ENCODE measurements at regions not wholly inside any gene's neighbourhood (a gene's known extent, or its start where the extent isn't known, plus 50 kb on each side); places are given as distances from the start of the nearest gene placed in this dataset.
A peak's percentile ranks its signal among the peaks of the same experiment; 100 is the strongest.
"Not testable (repeated sequence)": the region's sequence is repeated elsewhere in the genome, so short reads cannot be mapped to it uniquely, and the experiment has no call there.

DNA sequence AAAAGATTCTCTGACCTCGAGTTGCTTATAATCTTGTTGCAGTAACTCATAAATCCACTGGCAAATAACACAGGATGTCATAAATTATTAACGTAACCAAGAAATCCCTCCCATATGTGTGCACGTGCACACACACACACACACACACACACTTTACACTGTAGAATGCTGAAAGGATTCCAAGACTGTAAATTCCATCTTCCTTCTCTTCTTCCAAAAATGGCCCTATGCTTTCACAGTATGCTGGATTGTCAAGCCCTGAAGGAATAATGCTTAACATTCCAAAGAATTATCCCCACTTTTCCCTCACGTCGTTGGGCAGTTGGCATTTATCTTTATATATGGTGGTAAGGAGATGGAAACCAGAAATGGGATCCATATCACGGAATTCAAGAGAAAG, 117.5 kb upstream of the CRIM1 start:
- DNase-seq (ENCODE audit: low read depth in 2 of 3, low spot score in 2 of 3), result no peak

DNA sequence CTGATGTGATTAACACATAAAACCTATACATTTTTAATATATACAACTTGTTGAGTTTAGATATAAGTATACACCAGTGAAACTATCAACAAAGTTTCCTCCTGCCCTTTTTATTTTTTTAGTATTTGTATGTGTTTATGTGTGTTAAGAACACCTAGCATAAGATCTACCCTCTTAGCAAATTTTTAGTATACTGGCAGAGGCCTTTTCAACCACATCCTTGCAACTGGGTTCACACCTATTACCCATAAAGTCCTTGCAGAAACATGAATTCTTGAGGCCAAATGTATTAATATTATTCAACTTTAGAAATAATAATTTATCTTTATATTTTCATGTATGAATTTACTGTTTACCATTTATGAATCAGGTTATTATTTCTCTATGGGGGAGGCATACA, 119.7 kb upstream of the CRIM1 start:
- no peak for DNase-seq (ENCODE audit: low read depth in 2 of 3, low spot score in 2 of 3)

DNA sequence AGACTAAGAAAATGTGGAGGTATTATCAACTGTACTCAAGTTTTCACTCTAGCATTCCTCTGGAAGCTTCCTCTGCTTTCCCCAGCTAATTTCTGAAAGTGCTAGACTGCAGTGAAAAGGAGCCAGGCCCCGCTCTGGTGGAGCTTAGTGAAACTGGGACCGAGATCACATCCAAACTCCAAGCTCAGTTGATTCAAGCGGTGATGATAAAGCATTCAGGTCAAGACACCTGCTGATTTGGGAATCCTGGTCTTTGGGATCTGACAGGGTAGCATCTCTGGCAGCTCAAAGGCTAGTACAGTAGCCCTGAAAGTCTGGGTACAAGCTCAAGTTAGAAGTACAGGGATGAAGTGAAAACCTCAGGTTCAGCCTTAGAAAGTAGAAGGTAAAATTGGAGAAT, 120.2 kb upstream of the CRIM1 start:
- no peak for DNase-seq (ENCODE audit: low read depth in 2 of 3, low spot score in 2 of 3)

DNA sequence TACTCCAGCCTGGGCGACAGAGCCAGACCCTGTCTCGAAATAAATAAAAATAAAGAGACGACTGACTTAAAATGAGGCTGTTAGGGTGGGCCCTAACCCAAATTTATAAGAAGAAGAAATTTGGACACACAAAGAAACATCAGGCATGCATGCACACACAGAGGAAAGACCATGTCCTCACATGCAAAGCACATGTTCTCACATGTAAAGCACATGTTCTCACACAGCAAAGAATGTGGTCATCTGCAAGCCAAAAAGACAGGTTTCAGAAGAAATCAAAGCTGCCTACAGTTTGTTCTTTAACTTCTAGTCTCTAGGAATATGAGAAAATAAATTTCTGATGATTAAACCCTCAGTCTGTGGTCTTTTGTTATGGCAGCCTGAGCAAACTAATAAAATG, 132.3 kb upstream of the CRIM1 start:
- DNase-seq (ENCODE audit: low read depth in 2 of 3, low spot score in 2 of 3), result no peak

DNA sequence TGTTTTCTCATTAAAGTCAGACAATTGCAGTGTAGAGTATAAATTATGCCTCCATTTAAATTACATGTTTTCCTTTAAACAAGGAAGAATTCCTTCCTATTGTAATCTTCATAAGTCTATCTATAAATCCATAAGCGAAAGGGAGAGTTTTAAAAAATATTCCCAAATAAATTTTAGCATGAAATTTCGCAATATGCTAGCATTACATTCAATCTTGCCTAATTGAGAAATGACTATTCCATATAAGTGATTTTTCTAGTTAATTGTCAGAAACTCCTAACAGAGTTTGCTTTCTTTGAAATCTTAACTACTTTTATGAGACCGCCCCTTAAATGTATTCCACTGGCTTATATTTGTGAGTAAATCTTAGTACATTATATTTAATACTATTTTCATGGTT, 133.1 kb upstream of the CRIM1 start:
- DNase-seq (ENCODE audit: low read depth in 2 of 3, low spot score in 2 of 3), result no peak

DNA sequence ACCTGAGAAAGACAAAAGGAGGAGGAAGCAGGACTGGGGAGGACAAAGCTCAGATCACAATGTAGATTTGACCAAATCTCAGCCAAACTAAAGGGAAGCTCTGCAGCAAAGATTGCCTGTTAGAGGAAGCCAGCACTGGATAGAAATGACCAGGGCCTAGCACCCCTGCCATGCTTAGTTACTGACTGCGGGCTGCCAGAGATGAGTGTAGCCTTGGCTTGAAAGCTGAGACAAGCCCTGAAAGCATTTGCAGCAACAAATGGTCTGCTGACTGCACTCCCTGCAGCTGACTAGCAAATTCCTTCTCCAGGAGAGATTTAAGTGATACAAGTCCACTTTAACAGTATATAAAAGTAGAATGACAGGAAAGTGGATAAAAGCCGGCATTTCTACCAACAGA, 140.9 kb upstream of the CRIM1 start:
- DNase-seq (ENCODE audit: low read depth in 2 of 3, low spot score in 2 of 3), result no peak

DNA sequence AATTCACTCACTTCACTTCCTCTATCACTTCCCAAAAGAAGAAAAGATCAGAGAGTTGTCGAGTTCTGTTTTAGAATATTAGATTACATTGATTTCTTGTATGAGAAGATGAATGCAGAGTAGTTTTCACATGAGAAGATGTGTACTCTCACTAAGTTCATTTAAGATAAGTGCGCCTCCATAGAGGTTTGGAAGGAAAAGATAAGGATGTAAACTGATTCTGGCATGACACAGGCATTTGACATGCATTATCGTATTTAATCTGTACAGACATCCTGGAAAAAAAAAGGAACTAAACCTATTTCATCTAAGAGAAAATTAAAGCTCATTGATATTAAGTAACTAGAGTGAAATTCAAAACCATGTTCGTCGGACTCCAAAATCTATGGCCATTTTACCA, 152.2 kb upstream of the CRIM1 start:
- DNase-seq (ENCODE audit: low read depth in 2 of 3, low spot score in 2 of 3), result peak in 2 of 3 donors; percentile 5 to 38

DNA sequence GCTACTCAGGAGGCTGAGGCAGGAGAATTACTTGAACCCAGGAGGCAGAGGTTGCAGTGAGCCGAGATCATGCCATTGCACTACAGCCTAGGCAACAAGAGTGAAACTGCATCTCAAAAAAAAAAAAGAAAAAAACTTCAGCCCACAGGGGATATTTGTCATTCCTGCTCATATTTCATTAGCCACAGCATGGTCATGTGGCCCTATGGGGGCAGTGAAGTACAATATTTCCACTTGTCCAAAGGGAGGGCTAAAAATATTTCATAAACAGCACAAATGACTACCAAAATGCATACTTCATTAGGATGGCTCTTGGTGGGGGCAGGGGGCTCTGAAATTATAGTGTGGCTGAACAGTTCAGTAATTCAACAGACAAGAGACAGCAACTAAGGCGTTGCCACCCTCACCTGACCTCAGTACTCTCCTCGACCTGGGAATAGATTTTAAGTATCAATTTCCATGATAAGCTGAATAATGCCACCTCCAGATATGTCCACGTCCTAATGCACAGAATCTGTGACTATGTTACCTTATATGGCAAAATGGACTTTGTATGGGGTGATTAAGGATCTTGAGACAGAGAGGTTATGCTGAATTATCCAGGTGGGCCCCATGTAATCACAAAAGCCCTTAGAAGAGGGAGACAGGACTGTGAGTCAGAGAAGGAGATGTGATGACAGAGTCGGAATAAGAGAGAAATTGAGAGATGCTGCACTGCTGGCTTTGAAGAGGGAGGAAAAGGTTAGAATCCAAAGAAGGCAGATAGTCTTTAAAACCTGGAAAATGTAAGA, 158.2 kb upstream of the CRIM1 start:
- DNase-seq (ENCODE audit: low read depth in 2 of 3, low spot score in 2 of 3), result no peak

DNA sequence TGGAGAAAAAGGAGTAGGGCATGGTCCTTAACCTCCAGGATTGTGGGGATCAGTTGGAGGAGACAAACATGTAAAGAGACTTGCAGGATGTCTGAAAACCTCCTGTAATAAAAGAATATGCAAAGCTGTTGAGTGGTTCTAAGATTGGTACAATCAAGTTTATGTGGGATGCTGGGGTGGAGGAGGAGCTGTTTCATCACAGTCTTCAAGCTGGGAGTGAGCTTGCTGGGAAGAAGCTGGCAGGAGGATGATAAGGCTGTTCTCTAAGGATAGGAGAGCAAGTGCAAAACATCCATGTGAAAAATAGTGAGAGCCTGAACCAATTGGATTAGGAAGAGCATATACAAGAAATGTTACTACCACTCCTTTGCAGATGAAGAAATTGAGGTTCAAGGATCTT, 161.9 kb upstream of the CRIM1 start:
- no peak for DNase-seq (ENCODE audit: low read depth in 2 of 3, low spot score in 2 of 3)

DNA sequence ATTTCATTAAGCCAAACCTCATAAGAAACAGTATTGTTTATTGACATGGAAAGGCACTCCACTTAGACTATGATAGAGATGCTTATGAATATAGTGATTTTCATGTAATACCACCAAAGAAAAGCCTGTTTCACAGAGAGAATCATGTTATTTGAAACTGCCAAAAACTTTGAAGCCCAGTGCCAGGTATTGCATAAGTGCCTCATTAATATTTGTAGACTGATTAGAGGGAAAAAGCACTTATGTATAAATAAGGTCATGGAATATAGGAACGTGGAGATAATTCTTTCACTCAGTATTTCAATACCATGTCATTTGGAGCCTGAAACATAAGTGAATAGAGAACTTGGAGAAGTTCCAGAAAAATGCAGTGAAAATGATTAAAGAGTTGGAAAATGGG, 162.6 kb upstream of the CRIM1 start:
- DNase-seq (ENCODE audit: low read depth in 2 of 3, low spot score in 2 of 3), result no peak

DNA sequence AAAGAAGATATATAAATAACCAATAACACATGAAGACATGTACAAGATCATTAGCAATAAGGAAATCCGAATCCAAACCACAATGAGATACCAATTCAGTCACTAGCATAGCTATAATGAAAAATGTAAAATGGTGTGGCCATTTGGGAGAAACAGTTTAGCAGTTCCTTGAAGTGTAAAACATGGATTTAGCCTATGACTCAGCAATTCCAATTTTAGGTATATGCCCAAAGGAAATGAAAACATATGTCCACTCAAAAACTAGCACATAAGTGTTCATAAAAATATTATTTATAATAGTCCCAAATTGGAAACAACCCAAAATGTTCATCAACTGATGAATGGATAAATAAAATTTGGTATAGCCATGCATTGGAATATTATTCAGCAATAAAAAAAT, 165.5 kb upstream of the CRIM1 start:
- DNase-seq (ENCODE audit: low read depth in 2 of 3, low spot score in 2 of 3), result no peak

DNA sequence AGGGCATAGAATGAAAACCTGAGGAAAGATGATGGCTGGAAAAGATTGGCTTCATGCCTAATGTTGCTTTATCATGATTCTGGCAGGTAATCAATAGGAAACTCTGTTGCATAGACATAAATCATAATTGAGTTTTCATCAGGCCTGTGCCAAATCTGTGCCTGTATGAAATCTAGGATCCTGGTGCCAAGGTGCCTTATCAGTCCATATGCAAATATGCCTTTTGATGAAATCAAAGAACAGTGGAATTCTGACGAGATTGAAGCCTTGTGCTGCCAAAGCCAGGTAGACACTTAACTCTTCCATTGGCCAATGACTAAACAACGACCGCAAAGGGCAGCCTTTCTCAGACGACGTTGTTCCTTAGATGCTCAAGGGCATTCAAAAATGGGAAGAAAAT, 170.0 kb upstream of the CRIM1 start:
- DNase-seq (ENCODE audit: low read depth in 2 of 3, low spot score in 2 of 3), result no peak

DNA sequence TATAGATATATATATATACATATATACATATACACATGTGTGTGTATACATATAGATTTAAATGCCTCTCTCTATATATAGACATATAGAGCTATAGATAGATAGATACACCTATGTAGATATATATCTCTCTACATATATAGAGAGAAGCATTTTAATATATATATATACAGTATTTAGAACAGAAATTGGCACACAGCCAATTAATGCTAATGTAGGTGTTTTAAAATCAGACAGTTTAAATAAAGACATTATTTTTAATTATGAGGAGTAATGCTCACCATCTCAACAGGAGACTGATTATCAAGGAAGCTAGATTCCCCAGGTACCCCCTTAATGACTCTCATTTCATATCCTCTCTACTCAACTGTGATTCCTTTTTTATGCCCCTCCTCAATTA, 170.7 kb upstream of the CRIM1 start:
- DNase-seq (ENCODE audit: low read depth in 2 of 3, low spot score in 2 of 3), result no peak

DNA sequence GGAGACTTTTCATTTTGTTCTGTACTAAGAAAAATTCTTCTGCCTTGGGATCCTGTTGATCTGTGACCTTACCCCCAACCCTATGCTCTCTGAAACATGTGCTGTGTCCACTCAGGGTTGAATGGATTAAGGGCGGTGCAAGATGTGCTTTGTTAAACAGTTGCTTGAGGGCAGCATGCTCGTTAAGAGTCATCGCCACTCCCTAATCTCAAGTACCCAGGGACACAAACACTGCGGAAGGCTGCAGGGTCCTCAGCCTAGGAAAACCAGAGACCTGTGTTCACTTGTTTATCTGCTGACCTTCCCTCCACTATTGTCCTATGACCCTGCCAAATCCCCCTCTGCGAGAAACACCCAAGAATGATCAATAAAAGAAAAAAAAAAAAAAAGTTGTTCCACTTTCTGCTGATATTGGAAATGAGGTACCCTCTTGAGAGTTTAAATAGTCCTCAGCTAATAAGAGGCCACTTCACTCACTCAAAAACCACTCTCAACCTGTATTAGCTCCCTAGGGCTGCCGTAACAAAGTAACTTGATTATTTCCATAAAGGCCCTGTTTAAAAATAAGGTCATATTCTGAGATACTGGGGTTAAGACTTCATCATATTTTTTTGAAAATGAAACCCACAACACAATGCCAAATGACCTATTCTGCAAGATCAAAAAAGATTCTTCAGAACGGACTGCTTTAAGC, 174.6 kb upstream of the CRIM1 start:
- not testable (repeated sequence) for DNase-seq (ENCODE audit: low read depth in 2 of 3, low spot score in 2 of 3)

DNA sequence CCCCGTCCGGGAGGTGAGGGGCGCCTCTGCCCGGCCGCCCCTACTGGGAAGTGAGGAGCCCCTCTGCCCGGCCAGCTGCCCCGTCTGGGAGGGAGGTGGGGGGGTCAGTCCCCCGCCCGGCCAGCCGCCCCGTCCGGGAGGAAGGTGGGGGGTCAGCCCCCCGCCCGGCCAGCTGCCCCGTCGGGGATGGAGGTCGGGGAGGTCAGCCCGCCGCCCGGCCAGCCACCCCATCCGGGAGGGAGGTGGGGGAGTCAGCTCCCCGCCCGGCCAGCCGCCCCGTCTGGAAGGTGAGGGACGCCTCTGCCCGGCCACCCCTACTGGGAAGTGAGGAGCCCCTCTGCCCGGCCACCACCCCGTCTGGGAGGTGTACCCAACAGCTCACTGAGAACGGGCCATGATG, 175.3 kb upstream of the CRIM1 start:
- not testable (repeated sequence) for DNase-seq (ENCODE audit: low read depth in 2 of 3, low spot score in 2 of 3)

DNA sequence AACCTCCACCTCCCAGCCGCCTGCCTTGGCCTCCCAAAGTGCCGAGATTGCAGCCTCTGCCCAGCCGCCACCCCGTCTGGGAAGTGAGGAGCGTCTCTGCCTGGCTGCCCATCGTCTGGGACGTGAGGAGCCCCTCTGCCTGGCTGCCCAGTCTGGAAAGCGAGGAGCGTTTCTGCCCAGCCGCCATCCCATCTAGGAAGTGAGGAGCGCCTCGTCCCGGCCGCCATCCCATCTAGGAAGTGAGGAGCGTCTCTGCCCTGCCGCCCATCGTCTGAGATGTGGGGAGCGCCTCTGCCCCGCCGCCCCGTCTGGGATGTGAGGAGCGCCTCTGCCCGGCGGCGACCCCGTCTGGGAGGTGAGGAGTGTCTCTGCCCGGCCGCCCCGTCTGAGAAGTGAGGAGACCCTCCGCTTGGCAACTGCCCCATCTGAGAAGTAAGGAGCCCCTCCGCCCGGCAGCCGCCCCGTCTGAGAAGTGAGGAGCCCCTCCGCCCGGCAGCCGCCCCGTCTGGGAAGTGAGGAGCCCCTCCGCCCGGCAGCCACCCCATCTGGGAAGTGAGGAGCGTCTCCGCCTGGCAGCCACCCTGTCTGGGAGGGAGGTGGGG, 175.8 kb upstream of the CRIM1 start:
- not testable (repeated sequence) for DNase-seq (ENCODE audit: low read depth in 2 of 3, low spot score in 2 of 3)

DNA sequence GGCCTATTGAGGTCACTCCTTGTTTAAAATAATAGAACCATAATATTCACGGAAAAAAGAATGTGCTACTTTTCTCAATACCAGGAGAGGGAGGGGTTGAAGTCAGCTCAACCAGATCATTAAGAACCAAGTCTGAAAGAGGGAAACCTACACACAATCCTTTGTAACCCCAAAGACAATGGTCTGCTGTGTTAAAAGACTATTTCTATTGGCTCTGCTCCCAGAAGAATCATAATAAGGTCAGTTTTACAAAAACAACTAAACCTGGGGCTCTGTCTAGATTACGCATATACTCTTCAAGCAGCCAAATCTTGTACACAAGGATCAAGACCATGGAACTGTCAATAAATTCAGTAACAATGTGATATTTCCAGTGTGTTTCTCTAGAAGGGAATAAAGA, 177.2 kb upstream of the CRIM1 start:
- DNase-seq (ENCODE audit: low read depth in 2 of 3, low spot score in 2 of 3), result no peak

DNA sequence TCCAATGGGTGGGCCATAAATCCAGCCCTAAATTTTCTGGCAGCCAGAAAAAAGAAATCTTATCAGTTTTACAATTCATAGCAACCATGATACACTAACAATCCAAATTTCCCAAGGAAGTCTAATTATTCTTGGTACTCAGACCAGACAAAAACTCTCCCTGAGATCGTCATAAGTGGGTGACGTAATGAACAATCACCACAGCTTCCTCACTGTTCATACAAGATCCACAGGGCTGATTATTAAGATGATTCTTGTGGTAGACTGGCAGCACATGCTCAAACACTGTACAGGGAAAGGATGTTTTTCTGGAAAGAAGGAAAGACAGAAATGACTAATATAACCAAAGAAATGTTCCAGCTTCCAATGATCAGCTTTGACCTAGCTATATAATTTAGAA, 178.3 kb upstream of the CRIM1 start:
- no peak for DNase-seq (ENCODE audit: low read depth in 2 of 3, low spot score in 2 of 3)

DNA sequence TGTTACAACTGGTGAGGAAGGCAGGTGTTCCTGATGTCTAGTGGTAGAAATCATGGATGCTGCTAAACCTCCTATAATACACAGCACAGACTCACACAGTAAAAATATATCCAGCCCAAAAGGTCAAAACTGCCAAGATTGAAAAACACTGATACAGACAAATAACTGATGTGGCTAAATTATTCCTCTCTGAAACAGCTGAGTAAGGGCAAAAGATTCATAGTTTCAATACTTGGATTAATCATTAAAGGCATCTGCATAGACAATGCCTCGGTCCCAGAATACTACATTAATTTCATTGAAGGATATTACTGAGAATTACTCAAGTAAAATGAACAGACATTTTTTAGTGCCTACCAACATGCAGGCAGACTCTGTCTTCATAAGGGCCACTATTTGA, 180.7 kb upstream of the CRIM1 start:
- DNase-seq (ENCODE audit: low read depth in 2 of 3, low spot score in 2 of 3), result no peak

DNA sequence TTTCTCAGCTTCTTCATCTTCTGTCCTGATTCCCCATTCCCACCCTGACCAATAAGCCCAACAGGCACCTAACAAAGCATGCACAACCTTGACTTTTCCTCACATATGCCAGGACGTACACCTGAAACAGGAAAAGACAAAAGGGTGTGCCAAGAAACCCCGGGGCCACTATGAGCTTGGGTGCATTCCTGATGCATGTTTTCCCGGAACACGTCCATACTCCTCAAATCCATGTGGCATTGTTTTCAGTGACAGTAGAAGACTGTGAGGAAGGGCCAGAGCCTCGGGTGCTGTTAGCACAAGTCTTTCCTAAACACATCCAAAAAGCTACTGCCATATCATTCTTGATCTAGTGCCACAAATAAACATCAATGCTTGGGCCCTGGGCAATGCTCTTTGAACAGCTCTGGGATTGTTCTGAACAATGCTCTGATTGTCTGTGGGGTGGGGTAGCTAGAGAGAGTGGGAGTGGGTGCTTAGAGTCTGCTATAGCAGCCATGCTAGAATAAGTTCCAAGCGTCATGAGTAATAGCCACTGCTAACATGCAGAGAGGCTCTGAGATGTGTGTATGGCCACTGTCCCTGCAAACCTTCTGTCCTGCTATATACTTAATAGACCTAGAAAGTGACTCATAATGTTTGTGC, 181.7 kb upstream of the CRIM1 start:
- no peak for DNase-seq (ENCODE audit: low read depth in 2 of 3, low spot score in 2 of 3)

DNA sequence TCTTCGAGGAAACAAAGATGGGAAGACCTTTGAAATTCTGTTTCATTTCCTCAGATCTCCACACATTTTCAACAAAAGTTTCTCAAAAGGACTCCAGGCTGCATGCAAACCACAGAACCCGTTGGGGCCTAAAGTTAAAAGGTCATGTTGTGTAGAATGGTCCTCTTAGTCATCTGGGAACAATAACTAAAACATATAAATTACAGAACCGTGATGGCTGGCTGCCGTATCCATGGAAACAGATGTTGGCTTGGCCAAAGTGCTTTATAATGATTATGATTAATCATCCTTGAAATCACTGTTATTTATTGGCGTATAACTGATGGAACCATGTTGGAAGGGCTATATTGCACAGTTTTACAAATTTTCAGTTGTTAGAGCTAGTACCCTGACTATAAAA, 182.8 kb upstream of the CRIM1 start:
- DNase-seq (ENCODE audit: low read depth in 2 of 3, low spot score in 2 of 3), result no peak

DNA sequence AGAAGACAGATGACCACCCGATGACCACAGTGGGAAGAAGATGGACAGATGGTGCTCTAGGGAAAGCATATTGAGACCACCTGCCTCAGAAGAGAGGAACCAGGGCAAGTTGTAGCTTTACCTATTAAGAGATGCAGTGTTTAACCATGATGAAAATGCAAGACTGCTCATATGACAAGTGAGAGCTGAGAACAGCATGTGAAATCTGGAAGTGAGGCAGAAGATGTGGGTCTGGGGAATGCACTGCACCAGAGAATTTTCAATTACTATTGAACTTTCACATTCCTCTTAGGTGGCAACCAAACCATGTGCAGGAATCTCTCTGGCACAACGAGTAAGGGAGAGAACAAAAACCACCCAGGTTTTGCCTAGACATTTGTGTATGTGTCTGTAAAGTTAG, 184.8 kb upstream of the CRIM1 start:
- no peak for DNase-seq (ENCODE audit: low read depth in 2 of 3, low spot score in 2 of 3)
